ENCODE measurements at regions not wholly inside any gene's neighbourhood (a gene's known extent, or its start where the extent isn't known, plus 50 kb on each side); places are given as distances from the start of the nearest gene placed in this dataset.

GRCh38 chr3:135837977-135838631, 127.4 kb upstream of the PPP2R3A start (continued):
- TF ChIP-seq ZNF324 (CRISPR knock-in tag; IDR thresholded peaks at IDR 0.05) (no peak), CBX3 (IDR thresholded peaks at IDR 0.05; ENCODE audit: borderline replicate concordance in 1 of 2, low read length in 2 of 2) (no peak), SREBF1 (IDR thresholded peaks at IDR 0.05; ENCODE audit: borderline replicate concordance, low read depth, low read length) (no peak), NONO (IDR thresholded peaks at IDR 0.05; ENCODE audit: low read depth in 2 of 2, low read length in 1 of 2) (no peak), ZSCAN29 (IDR thresholded peaks at IDR 0.05) (no peak)

GRCh38 chr3:135840436-135840835, 125.1 kb upstream of the PPP2R3A start:
- ATAC-seq = no peak
- H3K9ac ChIP-seq (ENCODE audit: insufficient read depth in 1 of 2, low read depth in 2 of 2, low read length in 2 of 2) = no peak overlapping the region
- H3K9me3 ChIP-seq (replicated peaks; ENCODE audit: control insufficient read depth, insufficient read depth, low read depth, low read length) = no peaks in the 10 kb centered on the region
- no peaks in the 10 kb centered on the region for H3K9me1 ChIP-seq (ENCODE audit: control insufficient read depth, insufficient read depth, low read length)
- ChIA-PET POLR2A (no interaction called here), CTCF (ENCODE audit: low intra/inter-chr PET ratio) (no interaction called here)
- 0% methylated on average over 1 of the region's 1 CpG for WGBS (ENCODE audit: insufficient coverage, low coverage, missing lambda C conversion rate)
- no peak overlapping the region for H3K27ac ChIP-seq (ENCODE audit: extremely low read depth, low read depth, low read length)
- H3K36me3 ChIP-seq (ENCODE audit: control insufficient read depth, insufficient read depth, low read length) = no peaks in the 10 kb centered on the region
- intact Hi-C loops (cut with micrococcal nuclease) (no loop called here), in situ Hi-C loops (cut with MboI) (no loop called here)
- no peak overlapping the region for H3K4me2 ChIP-seq (ENCODE audit: insufficient read depth, low read length)
- no peaks in the 10 kb centered on the region for H3K4me1 ChIP-seq (replicated peaks in 1 of 2; ENCODE audit: control insufficient read depth in 2 of 2, insufficient read depth in 2 of 2, low read length in 2 of 2)
- no peak overlapping the region for H3K4me3 ChIP-seq
- no peaks in the 10 kb centered on the region for H3K79me2 ChIP-seq (ENCODE audit: control insufficient read depth, insufficient read depth, low read length)
- BruUV-seq (replicated peaks) = no TSS peak
- TF ChIP-seq OTX1 (CRISPR knock-in tag; IDR thresholded peaks at IDR 0.05) = no peak
- H3K27me3 ChIP-seq (ENCODE audit: control insufficient read depth in 2 of 2, insufficient read depth in 2 of 2, low read length in 2 of 2) = no peaks in the 10 kb centered on the region
- no peak for DNase-seq (ENCODE audit: extremely low read depth in 1 of 4, low spot score in 3 of 4)
- H2AFZ ChIP-seq (ENCODE audit: low read depth, low read length) = no peak overlapping the region
- no peak for FAIRE-seq
- H4K20me1 ChIP-seq (replicated peaks; ENCODE audit: control insufficient read depth, insufficient read depth, low read length) = no peaks in the 10 kb centered on the region

Data from K562 (cell line).